ENCODE measurements at regions not wholly inside any gene's neighbourhood (a gene's known extent, or its start where the extent isn't known, plus 50 kb on each side); places are given as distances from the start of the nearest gene placed in this dataset.
"Not testable (repeated sequence)": the region's sequence is repeated elsewhere in the genome, so short reads cannot be mapped to it uniquely, and the experiment has no call there.

DNA sequence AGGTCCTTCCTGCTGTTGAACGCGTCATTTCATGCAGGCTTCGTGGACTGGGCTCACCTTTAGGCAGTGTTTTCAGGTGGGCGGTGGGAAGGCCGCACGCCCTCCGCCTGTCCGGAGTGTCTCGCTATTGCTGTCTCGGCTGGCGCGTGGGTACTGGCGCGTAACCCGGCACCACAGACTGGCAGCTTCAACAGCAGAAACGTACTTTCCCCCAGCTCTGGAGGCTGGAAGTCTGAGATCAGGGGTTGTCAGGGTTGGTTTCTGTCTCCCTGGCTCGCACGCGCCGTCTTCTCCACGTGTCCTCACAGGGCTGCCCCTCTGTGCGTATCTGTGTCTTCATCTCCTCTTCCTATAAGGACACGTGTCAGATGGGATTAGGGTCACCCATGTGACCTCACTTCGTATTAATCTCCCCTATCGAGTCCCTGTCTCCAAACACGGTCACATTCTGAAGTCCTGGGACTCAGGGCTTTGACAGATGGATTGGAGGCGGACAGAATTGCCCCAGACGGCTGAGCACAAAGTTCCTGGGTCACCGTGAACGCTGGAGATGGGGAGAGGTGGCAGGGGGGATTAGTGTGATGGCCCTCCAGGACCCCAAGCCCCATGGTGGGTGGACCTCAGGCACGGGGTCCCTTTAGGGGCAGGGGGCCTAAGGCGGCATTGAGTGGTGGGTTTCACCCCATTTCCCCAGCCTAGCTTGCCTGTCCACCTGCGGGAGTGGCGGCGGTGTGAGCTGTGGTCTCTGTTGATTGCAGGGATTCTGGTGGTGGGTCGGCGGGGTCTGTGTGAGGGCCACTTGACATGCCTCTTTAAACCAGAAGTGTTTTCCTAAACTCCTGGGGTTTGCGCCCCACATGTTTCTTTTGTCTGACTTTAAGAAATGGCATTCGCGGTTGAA lies 83.4 kb upstream of the LRPAP1 start:
- TF ChIP-seq, protein P1, sequence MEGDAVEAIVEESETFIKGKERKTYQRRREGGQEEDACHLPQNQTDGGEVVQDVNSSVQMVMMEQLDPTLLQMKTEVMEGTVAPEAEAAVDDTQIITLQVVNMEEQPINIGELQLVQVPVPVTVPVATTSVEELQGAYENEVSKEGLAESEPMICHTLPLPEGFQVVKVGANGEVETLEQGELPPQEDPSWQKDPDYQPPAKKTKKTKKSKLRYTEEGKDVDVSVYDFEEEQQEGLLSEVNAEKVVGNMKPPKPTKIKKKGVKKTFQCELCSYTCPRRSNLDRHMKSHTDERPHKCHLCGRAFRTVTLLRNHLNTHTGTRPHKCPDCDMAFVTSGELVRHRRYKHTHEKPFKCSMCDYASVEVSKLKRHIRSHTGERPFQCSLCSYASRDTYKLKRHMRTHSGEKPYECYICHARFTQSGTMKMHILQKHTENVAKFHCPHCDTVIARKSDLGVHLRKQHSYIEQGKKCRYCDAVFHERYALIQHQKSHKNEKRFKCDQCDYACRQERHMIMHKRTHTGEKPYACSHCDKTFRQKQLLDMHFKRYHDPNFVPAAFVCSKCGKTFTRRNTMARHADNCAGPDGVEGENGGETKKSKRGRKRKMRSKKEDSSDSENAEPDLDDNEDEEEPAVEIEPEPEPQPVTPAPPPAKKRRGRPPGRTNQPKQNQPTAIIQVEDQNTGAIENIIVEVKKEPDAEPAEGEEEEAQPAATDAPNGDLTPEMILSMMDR (IDR thresholded peaks at IDR 0.05; ENCODE audit: borderline replicate concordance, control extremely low read depth, extremely low read depth, insufficient read depth, missing control alignments): no peak
- in situ Hi-C loops (cut with MboI; ENCODE audit: low sequenced_read_pairs, unreplicated experiment): no loop called here
- DNase-seq (ENCODE audit: low spot score): no peak

DNA sequence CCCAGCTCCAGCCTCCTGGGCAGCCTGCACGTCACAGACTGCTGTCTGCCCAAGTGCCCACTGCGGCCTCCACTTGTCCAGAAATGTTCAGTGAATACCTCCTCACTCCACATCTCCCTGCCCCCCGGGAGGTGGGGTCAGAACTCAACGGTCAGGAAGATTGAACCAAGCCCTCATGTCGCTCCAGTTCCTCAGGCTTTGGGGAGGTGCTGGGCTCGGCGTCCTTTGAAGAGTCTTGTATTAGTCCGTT lies 82.4 kb upstream of the LRPAP1 start:
- TF ChIP-seq, protein P1 (IDR thresholded peaks at IDR 0.05; ENCODE audit: borderline replicate concordance, control extremely low read depth, extremely low read depth, insufficient read depth, missing control alignments): no peak
- DNase-seq (ENCODE audit: low spot score): no peak
- in situ Hi-C loops (cut with MboI; ENCODE audit: low sequenced_read_pairs, unreplicated experiment): no loop called here

DNA sequence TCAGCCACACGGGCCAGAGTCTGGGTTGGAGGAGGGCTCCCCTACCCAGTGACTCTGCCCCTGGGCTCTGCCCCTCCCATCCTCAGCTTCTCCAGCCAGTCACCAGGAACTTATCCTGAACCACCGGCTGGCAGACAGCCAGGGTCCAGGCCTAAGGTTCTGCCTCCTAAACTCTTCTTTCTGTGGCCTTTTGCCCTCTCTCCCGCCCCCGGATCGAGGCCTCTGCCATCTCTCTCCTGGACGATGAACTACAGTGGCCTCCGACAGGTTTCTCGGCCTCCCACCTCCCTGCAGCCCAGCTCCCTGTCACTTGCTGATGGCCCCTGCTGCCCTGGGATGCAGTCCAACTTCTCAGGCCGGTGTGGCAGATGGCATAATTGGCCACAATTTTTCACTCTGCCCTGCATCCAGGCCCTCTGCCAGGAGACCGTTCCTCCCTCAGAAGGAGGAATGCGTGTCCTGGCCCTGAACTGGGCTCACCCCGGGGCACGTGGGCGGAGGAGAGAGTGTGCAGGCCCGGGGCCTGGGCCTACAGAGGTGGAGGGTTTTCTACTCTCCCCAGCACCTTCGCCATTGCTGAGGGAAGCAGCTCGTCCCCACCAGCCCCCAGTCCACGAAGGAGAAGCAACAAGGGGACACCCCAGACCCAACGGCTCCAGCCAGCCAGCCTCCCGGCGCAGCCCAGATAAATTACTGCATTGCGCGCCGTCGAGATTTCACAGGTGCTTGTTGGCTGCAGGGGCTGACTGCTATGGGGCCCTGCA lies 81.9 kb upstream of the LRPAP1 start:
- in situ Hi-C loops (cut with MboI; ENCODE audit: low sequenced_read_pairs, unreplicated experiment): no loop called here
- TF ChIP-seq, protein P1 (IDR thresholded peaks at IDR 0.05; ENCODE audit: borderline replicate concordance, control extremely low read depth, extremely low read depth, insufficient read depth, missing control alignments): no peak
- DNase-seq (ENCODE audit: low spot score): no peak

DNA sequence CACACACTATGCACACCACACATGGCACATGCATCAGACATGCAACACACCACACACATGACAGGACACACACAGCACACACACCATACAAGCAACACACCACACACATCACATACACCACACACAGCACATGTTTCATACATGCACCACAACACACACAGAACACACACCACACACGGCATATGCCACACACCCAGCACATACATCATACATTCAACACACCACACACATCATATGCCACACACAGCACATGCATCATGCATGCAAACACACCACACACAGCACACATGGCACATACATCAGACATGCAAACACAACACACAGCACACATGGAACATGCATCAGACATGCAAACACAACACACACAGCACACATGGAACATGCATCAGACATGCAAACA lies 80.7 kb upstream of the LRPAP1 start:
- DNase-seq (ENCODE audit: low spot score): no peak
- TF ChIP-seq, protein P1 (IDR thresholded peaks at IDR 0.05; ENCODE audit: borderline replicate concordance, control extremely low read depth, extremely low read depth, insufficient read depth, missing control alignments): no peak
- in situ Hi-C loops (cut with MboI; ENCODE audit: low sequenced_read_pairs, unreplicated experiment): no loop called here

DNA sequence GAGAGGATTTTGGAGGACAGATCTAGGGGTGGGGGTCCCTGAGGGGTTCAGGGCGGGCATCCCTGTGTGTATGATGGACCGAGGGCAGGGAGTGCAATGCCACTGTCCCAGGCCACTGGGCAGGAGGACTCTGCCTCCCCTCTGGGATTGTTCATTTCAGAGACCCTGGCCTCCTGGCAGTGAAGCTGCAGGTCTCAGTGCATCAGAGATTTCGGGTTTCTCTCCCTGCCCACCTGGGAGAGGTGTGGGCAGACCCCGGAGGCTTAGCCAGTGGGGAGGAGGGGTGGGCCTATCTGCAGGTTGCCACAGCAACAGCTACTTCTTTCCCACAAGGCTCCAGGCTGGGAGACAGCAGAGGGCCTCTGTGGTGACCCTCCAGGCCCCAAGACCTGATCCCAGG lies 80.1 kb upstream of the LRPAP1 start:
- DNase-seq (ENCODE audit: low spot score): no peak
- in situ Hi-C loops (cut with MboI; ENCODE audit: low sequenced_read_pairs, unreplicated experiment): no loop called here
- TF ChIP-seq, protein P1 (IDR thresholded peaks at IDR 0.05; ENCODE audit: borderline replicate concordance, control extremely low read depth, extremely low read depth, insufficient read depth, missing control alignments): no peak

DNA sequence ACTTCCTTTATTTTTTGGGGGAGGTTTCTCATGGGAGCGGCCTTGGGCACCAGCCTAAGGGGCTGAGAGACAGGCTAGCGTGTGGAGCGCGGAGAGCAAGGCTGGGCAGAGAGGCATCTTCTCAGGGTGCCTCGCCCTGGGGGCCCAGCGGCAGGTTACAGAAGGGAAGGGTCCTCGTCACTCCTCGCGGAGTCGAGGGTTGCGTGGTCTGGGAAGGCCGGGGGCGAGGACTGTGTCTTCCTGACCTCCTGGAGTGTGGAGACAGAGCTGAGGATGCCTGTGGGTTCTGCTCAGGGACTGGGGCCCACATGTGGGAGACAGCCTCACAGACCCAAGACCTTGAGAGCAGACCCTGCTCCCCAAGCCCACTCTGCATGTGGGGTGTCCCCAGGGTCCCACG lies 79.6 kb upstream of the LRPAP1 start:
- in situ Hi-C loops (cut with MboI; ENCODE audit: low sequenced_read_pairs, unreplicated experiment): no loop called here
- no peak for DNase-seq (ENCODE audit: low spot score)
- TF ChIP-seq, protein P1 (IDR thresholded peaks at IDR 0.05; ENCODE audit: borderline replicate concordance, control extremely low read depth, extremely low read depth, insufficient read depth, missing control alignments): no peak

DNA sequence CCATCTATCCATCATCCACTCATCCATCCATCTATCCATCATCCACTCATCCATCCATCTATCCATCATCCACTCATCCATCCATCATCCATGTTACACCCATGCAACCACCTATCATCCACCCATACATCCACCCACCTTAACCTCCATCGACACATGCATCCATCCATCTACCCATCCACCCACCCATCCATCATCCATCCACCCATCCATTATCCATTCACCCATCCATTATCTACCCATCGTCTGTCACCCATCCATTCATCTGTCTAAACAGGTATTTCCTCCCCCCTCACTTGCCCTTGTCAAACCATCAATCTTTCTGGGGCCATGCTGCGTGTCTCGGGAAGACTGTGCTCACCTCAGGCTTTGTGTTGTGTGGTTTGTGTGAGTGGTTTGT lies 78.6 kb upstream of the LRPAP1 start:
- in situ Hi-C loops (cut with MboI; ENCODE audit: low sequenced_read_pairs, unreplicated experiment); DNase-seq (ENCODE audit: low spot score): not testable (repeated sequence)

DNA sequence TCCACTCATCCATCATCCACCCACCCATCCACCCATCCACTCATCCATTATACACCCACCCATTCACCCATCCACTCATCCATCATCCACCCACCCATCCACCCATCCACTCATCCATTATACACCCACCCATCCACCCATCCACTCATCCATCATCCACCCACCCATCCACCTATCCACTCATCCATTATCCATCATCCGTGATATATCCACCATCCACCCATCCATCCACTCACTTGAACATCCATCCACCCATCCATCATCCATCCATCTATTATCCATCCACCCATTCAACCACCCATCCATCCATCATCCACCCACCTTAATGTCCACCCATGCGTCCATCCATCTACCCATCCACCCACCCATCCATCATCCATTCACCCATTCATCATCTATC lies 77.7 kb upstream of the LRPAP1 start:
- in situ Hi-C loops (cut with MboI; ENCODE audit: low sequenced_read_pairs, unreplicated experiment); DNase-seq (ENCODE audit: low spot score): not testable (repeated sequence)

Data from GM13976 (cell line).